Heart left ventricle (tissue), 13 donors: ENCODE measurements at regions not wholly inside any gene's neighbourhood (a gene's known extent, or its start where the extent isn't known, plus 50 kb on each side); places are given as distances from the start of the nearest gene placed in this dataset.

Source experiments
- CTCF ChIP-seq, 12 donors: fragments of 200-600 bp; sonication (generic) in 4 of 12; IDR thresholded peaks; one replicate each; pipeline versions ENCODE4 v1.5.0 to v1.8.0; 2018 to 2022; ENCODE audit warnings: antibody characterized with exemption in 12 of 12, mild to moderate bottlenecking in 5 of 12
- POLR2A ChIP-seq, 2 donors: fragments of 450-650 bp; IDR thresholded peaks; one replicate each; pipeline ENCODE4 v1.6.1; 2017; ENCODE audit warnings: antibody characterized with exemption in 2 of 2, mild to moderate bottlenecking in 2 of 2, moderate library complexity in 2 of 2
- donor health status: ischemic (EF 13 %, LVEDD 7.1; RV severe dilation, severe dysfunction).
- donor health status: DM: no; HTN: yes; CAD: no.
- donor health status: DM: no; HTN: no; CAD: no.
- donor health status: ischemic (EF 25% LVEDD 6.9; RV normal size, moderate dysfunction).
- donor health status: ischemic (EF 25% LVEDD 5.7; RV mildly dilated, moderate dysfunction).
- donor health status: ischemic (EF 35%, LVEDD 5.7; RV mildly dilated, moderate dysfunction).
- donor health status: nonischemic (EF 11% LVEDD 7.7; RV severe dilation, severe dysfunction).
- donor health status: DM: yes; HTN: yes; CAD: no.
- donor health status: PGD.
- donor health status: ischemic (EF 29% LVEDD 5.4; RV normal size, mild dysfunction).
- donor health status: nonischemic (EF 23%, LVEDD 6.1; RV moderate dilation, normal function).

DNA sequence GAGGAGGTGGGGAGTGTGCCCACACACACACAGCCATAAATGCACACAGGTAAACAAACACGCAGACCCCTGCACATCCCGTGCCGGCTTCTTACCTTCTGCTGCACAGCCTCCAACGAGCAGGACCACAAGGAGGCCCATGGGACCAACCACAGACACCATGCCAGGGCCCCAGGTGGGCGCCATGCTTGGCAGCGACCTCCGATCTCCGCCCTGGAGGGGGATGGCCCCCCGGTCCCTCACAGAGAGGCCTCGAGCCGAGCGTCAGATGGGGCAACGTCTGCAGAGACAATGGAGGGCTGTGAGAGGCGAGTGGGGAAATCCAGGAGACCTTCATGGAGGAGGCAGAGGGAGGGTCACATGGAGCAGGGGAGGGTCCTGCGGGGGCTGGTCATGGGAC is 54.7 kb downstream of the PTPRS start:
- no peak for TF ChIP-seq CTCF (IDR thresholded peaks at IDR 0.05)
- TF ChIP-seq POLR2A (IDR thresholded peaks at IDR 0.05) = no peak
